GM23248 (cell line): ENCODE measurements at regions not wholly inside any gene's neighbourhood (a gene's known extent, or its start where the extent isn't known, plus 50 kb on each side); places are given as distances from the start of the nearest gene placed in this dataset.

Experiments used
- EZH2 ChIP-seq: fragments of 200-600 bp; sonication (generic); IDR thresholded peaks from 2 replicates; pipeline ENCODE4 v1.6.1; 2018; ENCODE audit warnings: antibody characterized with exemption, mild to moderate bottlenecking; ENCODE audit not compliant: insufficient read depth, poor library complexity, severe bottlenecking
- EZH2phosphoT487 ChIP-seq: fragments of 200-600 bp; sonication (generic); IDR thresholded peaks from 2 replicates; pipeline ENCODE4 v1.6.1; 2018; ENCODE audit warnings: antibody characterized with exemption, moderate library complexity, mild to moderate bottlenecking, low read depth; ENCODE audit not compliant: insufficient read depth

- no peak for TF ChIP-seq EZH2phosphoT487
- TF ChIP-seq EZH2, result no peak
Measured at GRCh38 chr4:187276736-187277408, 553.2 kb upstream of the FAT1 start.
